GM21423 (cell line): ENCODE measurements at regions not wholly inside any gene's neighbourhood (a gene's known extent, or its start where the extent isn't known, plus 50 kb on each side); places are given as distances from the start of the nearest gene placed in this dataset.
"Not testable (repeated sequence)": the region's sequence is repeated elsewhere in the genome, so short reads cannot be mapped to it uniquely, and the experiment has no call there.

Experiments
- ATAC-seq: cut with Tn5 transposase; IDR thresholded peaks from one replicate; pipeline ENCODE4 v1.9.1; 2021; ENCODE audit warnings: mild to moderate bottlenecking, moderate library complexity; ENCODE audit not compliant: unreplicated experiment

- ATAC-seq: no peak
Measured at GRCh38 chr2:117339980-117340379, 474.5 kb upstream of the DDX18 start.

- ATAC-seq: no peak
Measured at GRCh38 chr2:117341690-117342089, 472.8 kb upstream of the DDX18 start.

- ATAC-seq: no peak
Measured at GRCh38 chr2:117342415-117342814, 472.1 kb upstream of the DDX18 start.

- no peak for ATAC-seq
Measured at GRCh38 chr2:117349687-117350086, 464.8 kb upstream of the DDX18 start.

- ATAC-seq: no peak
Measured at GRCh38 chr2:117351396-117351795, 463.1 kb upstream of the DDX18 start.

- no peak for ATAC-seq
Measured at GRCh38 chr2:117359266-117359914, 455.1 kb upstream of the DDX18 start.

- ATAC-seq: no peak
Measured at GRCh38 chr2:117360586-117360985, 453.9 kb upstream of the DDX18 start.

GRCh38 chr2:117378653-117379052 lies 435.8 kb upstream of the DDX18 start:
- peak; percentile 86 for ATAC-seq

- ATAC-seq: no peak
Measured at GRCh38 chr2:117379928-117380327, 434.6 kb upstream of the DDX18 start.

GRCh38 chr2:117383997-117384396 lies 430.5 kb upstream of the DDX18 start:
- ATAC-seq: not testable (repeated sequence)

- ATAC-seq: no peak
Measured at GRCh38 chr2:117396161-117396560, 418.3 kb upstream of the DDX18 start.

- ATAC-seq: no peak
Measured at GRCh38 chr2:117401582-117401981, 412.9 kb upstream of the DDX18 start.

GRCh38 chr2:117406443-117406842 lies 408.0 kb upstream of the DDX18 start:
- no peak for ATAC-seq

- ATAC-seq: no peak
Measured at GRCh38 chr2:117407746-117408145, 406.7 kb upstream of the DDX18 start.

- ATAC-seq: no peak
Measured at GRCh38 chr2:117409443-117409842, 405.0 kb upstream of the DDX18 start.

GRCh38 chr2:117411983-117412382 lies 402.5 kb upstream of the DDX18 start:
- no peak for ATAC-seq

GRCh38 chr2:117432746-117433145 lies 381.7 kb upstream of the DDX18 start:
- ATAC-seq: no peak

GRCh38 chr2:117436697-117437096 lies 377.8 kb upstream of the DDX18 start:
- ATAC-seq: no peak

GRCh38 chr2:117470311-117471095 lies 344.0 kb upstream of the DDX18 start:
- no peak for ATAC-seq

GRCh38 chr2:117481608-117482007 lies 332.9 kb upstream of the DDX18 start:
- ATAC-seq: no peak

- ATAC-seq: no peak
Measured at GRCh38 chr2:117485588-117485987, 328.9 kb upstream of the DDX18 start.

- no peak for ATAC-seq
Measured at GRCh38 chr2:117486081-117486480, 328.4 kb upstream of the DDX18 start.
